BLaER1 (cell line): ENCODE measurements at regions not wholly inside any gene's neighbourhood (a gene's known extent, or its start where the extent isn't known, plus 50 kb on each side); places are given as distances from the start of the nearest gene placed in this dataset.

Source experiments
- H3K27ac ChIP-seq: shearing (Covaris generic); formaldehyde crosslinking; 2 replicates; pipeline ENCODE4 v1.8.1; 2022
- H3K27me3 ChIP-seq: shearing (Covaris generic); formaldehyde crosslinking; 2 replicates; pipeline ENCODE4 v1.8.1; 2022
- H3K36me3 ChIP-seq: shearing (Covaris generic); formaldehyde crosslinking; 2 replicates; pipeline ENCODE4 v1.8.1; 2022
- H3K4me1 ChIP-seq: shearing (Covaris generic); formaldehyde crosslinking; 2 replicates; pipeline ENCODE4 v1.8.1; 2022
- H3K4me2 ChIP-seq: shearing (Covaris generic); formaldehyde crosslinking; 2 replicates; pipeline ENCODE4 v1.8.1; 2022
- H3K4me3 ChIP-seq: shearing (Covaris generic); formaldehyde crosslinking; 2 replicates; pipeline ENCODE4 v1.8.1; 2022
- H3K9ac ChIP-seq: shearing (Covaris generic); formaldehyde crosslinking; 2 replicates; pipeline ENCODE4 v1.8.1; 2022
- H3K9me3 ChIP-seq: shearing (Covaris generic); formaldehyde crosslinking; 2 replicates; pipeline ENCODE4 v1.8.1; 2022
- H4K20me1 ChIP-seq: shearing (Covaris generic); formaldehyde crosslinking; 2 replicates; pipeline ENCODE4 v1.8.1; 2022
- Cebpa-rat ChIP-seq: shearing (Covaris generic); IDR thresholded peaks from 2 replicates; pipeline ENCODE4 v1.8.1; 2022

GRCh38 chr6:113649880-113650609 lies 207.1 kb upstream of the MARCKS start:
- no peak for TF ChIP-seq Cebpa-rat
- no peak overlapping the region for H3K9ac ChIP-seq
- no peaks in the 10 kb centered on the region for H4K20me1 ChIP-seq
- no peak overlapping the region for H3K4me2 ChIP-seq
- no peaks in the 10 kb centered on the region for H3K36me3 ChIP-seq
- no peaks in the 10 kb centered on the region for H3K9me3 ChIP-seq
- no peak overlapping the region for H3K27ac ChIP-seq
- no peaks in the 10 kb centered on the region for H3K27me3 ChIP-seq
- no peak overlapping the region for H3K4me3 ChIP-seq
- H3K4me1 ChIP-seq = no peaks in the 10 kb centered on the region

- no peak overlapping the region for H3K27ac ChIP-seq
- H3K4me3 ChIP-seq = no peak overlapping the region
- H3K27me3 ChIP-seq = no peaks in the 10 kb centered on the region
- TF ChIP-seq Cebpa-rat = no peak
- no peaks in the 10 kb centered on the region for H3K36me3 ChIP-seq
- H3K4me2 ChIP-seq = no peak overlapping the region
- H3K9me3 ChIP-seq = no peaks in the 10 kb centered on the region
- H3K4me1 ChIP-seq = no peaks in the 10 kb centered on the region
- H3K9ac ChIP-seq = no peak overlapping the region
- no peaks in the 10 kb centered on the region for H4K20me1 ChIP-seq
Measured at GRCh38 chr6:113650610-113650979, 206.6 kb upstream of the MARCKS start.

- Histone ChIP-seq H3K9ac (no peak overlapping the region), H3K4me3 (no peak overlapping the region), H4K20me1 (no peaks in the 10 kb centered on the region), H3K4me1 (no peaks in the 10 kb centered on the region), H3K27ac (no peak overlapping the region), H3K27me3 (no peaks in the 10 kb centered on the region), H3K4me2 (no peak overlapping the region), H3K36me3 (no peaks in the 10 kb centered on the region), H3K9me3 (no peaks in the 10 kb centered on the region)
- no peak for TF ChIP-seq Cebpa-rat
Measured at GRCh38 chr6:113651120-113651519, 206.0 kb upstream of the MARCKS start.

- Histone ChIP-seq H4K20me1 (no peaks in the 10 kb centered on the region), H3K9ac (no peak overlapping the region), H3K4me2 (no peak overlapping the region), H3K4me3 (no peak overlapping the region), H3K27me3 (no peaks in the 10 kb centered on the region), H3K4me1 (no peaks in the 10 kb centered on the region), H3K36me3 (no peaks in the 10 kb centered on the region), H3K27ac (no peak overlapping the region), H3K9me3 (no peaks in the 10 kb centered on the region)
- TF ChIP-seq Cebpa-rat = no peak
Measured at GRCh38 chr6:113651920-113652319, 205.2 kb upstream of the MARCKS start.

GRCh38 chr6:113653275-113653674 lies 203.9 kb upstream of the MARCKS start:
- Histone ChIP-seq H3K4me1 (no peaks in the 10 kb centered on the region), H3K4me3 (no peak overlapping the region), H3K9ac (no peak overlapping the region), H4K20me1 (no peaks in the 10 kb centered on the region), H3K27me3 (no peaks in the 10 kb centered on the region), H3K9me3 (no peaks in the 10 kb centered on the region), H3K27ac (no peak overlapping the region), H3K4me2 (no peak overlapping the region), H3K36me3 (no peaks in the 10 kb centered on the region)
- no peak for TF ChIP-seq Cebpa-rat

- no peaks in the 10 kb centered on the region for H4K20me1 ChIP-seq
- no peaks in the 10 kb centered on the region for H3K9me3 ChIP-seq
- no peak overlapping the region for H3K27ac ChIP-seq
- no peak for TF ChIP-seq Cebpa-rat
- H3K4me1 ChIP-seq = no peaks in the 10 kb centered on the region
- H3K9ac ChIP-seq = no peak overlapping the region
- H3K36me3 ChIP-seq = no peaks in the 10 kb centered on the region
- no peak overlapping the region for H3K4me3 ChIP-seq
- no peaks in the 10 kb centered on the region for H3K27me3 ChIP-seq
- H3K4me2 ChIP-seq = no peak overlapping the region
Measured at GRCh38 chr6:113654396-113654795, 202.7 kb upstream of the MARCKS start.

GRCh38 chr6:113655761-113656160 lies 201.4 kb upstream of the MARCKS start:
- H3K27me3 ChIP-seq = no peaks in the 10 kb centered on the region
- no peaks in the 10 kb centered on the region for H3K4me1 ChIP-seq
- no peaks in the 10 kb centered on the region for H3K36me3 ChIP-seq
- no peak overlapping the region for H3K4me3 ChIP-seq
- H3K4me2 ChIP-seq = no peak overlapping the region
- no peak overlapping the region for H3K27ac ChIP-seq
- no peak overlapping the region for H3K9ac ChIP-seq
- no peaks in the 10 kb centered on the region for H3K9me3 ChIP-seq
- H4K20me1 ChIP-seq = no peaks in the 10 kb centered on the region
- no peak for TF ChIP-seq Cebpa-rat

- Histone ChIP-seq H4K20me1 (no peaks in the 10 kb centered on the region), H3K9me3 (no peaks in the 10 kb centered on the region), H3K4me1 (no peaks in the 10 kb centered on the region), H3K4me3 (no peak overlapping the region), H3K9ac (no peak overlapping the region), H3K4me2 (no peak overlapping the region), H3K27me3 (no peaks in the 10 kb centered on the region), H3K27ac (no peak overlapping the region), H3K36me3 (no peaks in the 10 kb centered on the region)
- no peak for TF ChIP-seq Cebpa-rat
Measured at GRCh38 chr6:113659762-113660404, 197.3 kb upstream of the MARCKS start.

GRCh38 chr6:113660819-113661218 lies 196.3 kb upstream of the MARCKS start:
- Histone ChIP-seq H4K20me1 (no peaks in the 10 kb centered on the region), H3K4me1 (no peaks in the 10 kb centered on the region), H3K4me3 (no peak overlapping the region), H3K9me3 (no peaks in the 10 kb centered on the region), H3K36me3 (no peaks in the 10 kb centered on the region), H3K4me2 (no peak overlapping the region), H3K27me3 (no peaks in the 10 kb centered on the region), H3K9ac (no peak overlapping the region), H3K27ac (no peak overlapping the region)
- no peak for TF ChIP-seq Cebpa-rat

- no peak overlapping the region for H3K4me2 ChIP-seq
- no peak overlapping the region for H3K4me3 ChIP-seq
- no peaks in the 10 kb centered on the region for H3K36me3 ChIP-seq
Measured at GRCh38 chr6:113662093-113662665, 195.0 kb upstream of the MARCKS start.

More at GRCh38 chr6:113662093-113662665, 195.0 kb upstream of the MARCKS start:
- Histone ChIP-seq H4K20me1 (no peaks in the 10 kb centered on the region), H3K9me3 (no peaks in the 10 kb centered on the region), H3K4me1 (no peaks in the 10 kb centered on the region), H3K9ac (no peak overlapping the region), H3K27ac (no peak overlapping the region), H3K27me3 (no peaks in the 10 kb centered on the region)
- no peak for TF ChIP-seq Cebpa-rat
